LHCN-M2 (cell line): ENCODE measurements at regions not wholly inside any gene's neighbourhood (a gene's known extent, or its start where the extent isn't known, plus 50 kb on each side); places are given as distances from the start of the nearest gene placed in this dataset.
"Not testable (repeated sequence)": the region's sequence is repeated elsewhere in the genome, so short reads cannot be mapped to it uniquely, and the experiment has no call there.

Source experiments
- DNase-seq: peaks from one replicate; pipeline ENCODE4 v3.0.0-alpha.2; 2012; ENCODE audit warnings: low read depth

DNA sequence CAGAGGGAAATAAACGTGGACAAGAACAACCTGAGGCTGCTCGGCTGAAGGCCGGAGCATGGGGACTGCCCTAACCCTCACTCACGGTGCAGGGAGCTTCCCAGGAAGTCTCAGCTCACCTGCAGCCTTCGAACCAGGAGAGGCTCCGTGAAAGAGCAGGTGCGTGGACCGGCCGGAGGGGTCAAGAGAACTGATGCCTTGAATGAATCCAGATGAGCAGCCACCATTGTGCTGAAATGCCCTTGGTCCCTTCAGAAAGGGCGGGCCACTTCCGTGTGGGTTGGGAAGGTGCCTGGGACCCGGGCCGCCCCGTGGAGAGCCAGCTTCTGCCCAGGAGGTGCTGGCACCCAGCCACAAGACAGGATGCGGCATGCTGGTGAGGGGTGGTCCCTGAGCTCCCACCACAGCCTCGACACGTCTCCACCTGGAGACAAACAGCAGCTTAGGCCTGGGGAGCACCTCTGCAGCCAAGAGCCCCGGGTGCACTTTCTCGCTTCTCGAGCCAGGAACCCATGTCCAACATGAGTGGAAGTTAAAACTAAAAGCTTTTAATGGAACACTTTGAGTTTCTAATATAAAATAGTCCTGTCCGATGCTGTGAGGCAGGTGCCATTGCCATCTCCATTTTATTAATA lies 83.5 kb downstream of the TTLL2 start:
- DNase-seq: no peak

DNA sequence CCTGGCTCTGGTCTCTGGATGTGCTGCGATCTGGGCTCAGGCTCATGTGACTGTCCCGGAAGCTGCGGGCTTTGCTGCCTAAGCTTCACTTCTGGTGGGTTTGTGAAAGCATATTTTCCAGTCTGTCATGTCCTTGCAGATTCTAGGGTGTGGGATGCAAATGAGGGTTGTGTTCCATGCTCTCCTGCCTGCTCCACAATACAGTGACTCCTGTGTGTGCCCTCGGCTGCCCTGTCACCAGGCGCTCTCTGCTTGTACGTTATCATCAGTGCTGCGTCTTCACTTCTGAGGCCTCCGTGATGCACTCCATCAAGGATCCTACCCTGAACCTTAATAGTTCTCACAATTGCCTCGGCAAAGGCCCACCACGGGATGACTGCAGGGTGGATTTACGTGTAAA lies 84.2 kb downstream of the TTLL2 start:
- no peak for DNase-seq

GRCh38 chr6:167409694-167410093 lies 84.8 kb downstream of the TTLL2 start:
- no peak for DNase-seq

GRCh38 chr6:167410462-167410861 lies 85.6 kb downstream of the TTLL2 start:
- DNase-seq: no peak

DNA sequence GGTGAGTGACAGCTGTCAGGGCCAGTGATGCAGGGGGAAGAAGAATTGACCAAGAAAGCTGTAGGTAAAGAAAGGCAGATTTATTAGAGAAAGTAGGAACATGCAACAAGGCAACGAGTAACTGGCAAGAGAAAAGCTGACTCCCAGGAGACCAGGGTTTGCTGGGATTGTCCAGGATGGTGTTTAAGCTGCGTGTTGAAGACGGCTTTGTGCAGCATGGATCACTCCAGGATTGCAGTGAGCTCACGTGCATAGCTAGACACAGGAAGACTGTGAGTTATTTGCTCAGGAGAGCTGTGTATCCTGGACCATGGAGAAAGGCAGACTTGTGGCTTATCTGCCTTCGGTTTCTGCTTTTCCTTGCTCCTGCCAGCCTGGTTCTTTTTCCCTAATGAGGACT lies 87.6 kb downstream of the TTLL2 start:
- no peak for DNase-seq

DNA sequence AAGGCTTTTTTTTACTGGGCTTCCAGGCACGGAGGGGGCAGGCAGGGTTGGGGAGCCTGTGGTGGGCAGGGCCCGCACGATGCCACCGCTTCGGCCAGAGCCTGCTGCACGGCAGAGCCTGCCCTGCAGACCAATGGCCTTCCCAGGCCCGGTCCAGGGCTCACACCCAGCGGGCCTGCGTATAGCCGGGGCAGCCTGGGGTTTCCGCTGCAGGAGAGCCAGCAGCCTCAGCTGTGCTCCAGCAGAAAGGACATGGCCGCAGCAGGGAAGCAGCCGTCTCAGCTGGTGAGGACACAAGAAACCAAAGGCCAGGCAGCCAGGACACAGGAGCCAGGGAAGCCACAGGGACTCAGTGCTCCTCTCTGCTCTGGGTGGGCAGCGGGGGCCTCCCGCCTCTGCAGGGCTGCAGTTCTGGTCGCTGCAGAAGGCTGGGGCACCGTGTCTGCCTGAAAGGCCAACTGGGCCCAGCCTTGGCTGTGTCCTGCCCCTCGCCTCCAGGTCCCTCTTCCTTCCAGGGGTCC lies 90.6 kb downstream of the TTLL2 start:
- DNase-seq: no peak

DNA sequence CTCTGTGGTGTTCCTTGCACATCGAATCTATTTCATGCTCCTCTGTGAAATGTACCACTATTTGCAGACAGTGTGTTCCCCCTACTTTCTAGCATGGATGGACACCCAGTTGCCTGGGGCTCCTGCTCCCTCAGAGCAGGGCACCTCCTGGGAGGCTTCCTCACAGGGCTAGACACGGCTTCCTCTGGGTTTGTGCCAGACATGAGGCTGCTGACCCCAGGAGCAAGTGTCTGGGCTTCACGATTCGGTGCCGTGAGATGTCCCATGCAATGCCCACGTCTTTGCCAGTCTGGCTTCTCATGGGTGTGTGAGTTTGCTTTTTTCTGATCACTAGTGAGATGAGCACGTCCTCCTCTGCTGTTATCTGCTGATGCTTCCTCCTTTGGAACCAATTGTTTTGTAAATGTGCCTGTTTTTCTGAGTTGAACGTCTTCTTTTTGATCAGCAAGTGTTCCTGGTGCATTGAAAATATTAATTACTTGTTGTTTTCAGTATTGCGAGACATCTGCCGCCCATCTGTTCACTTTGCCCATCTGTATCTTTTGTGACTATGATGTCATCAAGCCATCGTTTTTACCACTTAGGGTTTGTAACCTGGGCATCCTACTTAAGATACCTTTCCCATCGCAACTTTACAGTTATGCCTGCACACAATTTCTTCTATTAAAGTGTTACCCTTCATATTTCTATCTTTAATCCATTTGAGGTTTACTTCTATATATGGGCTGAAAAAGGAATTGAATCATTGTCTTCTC lies 92.0 kb downstream of the TTLL2 start:
- no peak for DNase-seq

GRCh38 chr6:167420177-167420576 lies 95.3 kb downstream of the TTLL2 start:
- DNase-seq: no peak

DNA sequence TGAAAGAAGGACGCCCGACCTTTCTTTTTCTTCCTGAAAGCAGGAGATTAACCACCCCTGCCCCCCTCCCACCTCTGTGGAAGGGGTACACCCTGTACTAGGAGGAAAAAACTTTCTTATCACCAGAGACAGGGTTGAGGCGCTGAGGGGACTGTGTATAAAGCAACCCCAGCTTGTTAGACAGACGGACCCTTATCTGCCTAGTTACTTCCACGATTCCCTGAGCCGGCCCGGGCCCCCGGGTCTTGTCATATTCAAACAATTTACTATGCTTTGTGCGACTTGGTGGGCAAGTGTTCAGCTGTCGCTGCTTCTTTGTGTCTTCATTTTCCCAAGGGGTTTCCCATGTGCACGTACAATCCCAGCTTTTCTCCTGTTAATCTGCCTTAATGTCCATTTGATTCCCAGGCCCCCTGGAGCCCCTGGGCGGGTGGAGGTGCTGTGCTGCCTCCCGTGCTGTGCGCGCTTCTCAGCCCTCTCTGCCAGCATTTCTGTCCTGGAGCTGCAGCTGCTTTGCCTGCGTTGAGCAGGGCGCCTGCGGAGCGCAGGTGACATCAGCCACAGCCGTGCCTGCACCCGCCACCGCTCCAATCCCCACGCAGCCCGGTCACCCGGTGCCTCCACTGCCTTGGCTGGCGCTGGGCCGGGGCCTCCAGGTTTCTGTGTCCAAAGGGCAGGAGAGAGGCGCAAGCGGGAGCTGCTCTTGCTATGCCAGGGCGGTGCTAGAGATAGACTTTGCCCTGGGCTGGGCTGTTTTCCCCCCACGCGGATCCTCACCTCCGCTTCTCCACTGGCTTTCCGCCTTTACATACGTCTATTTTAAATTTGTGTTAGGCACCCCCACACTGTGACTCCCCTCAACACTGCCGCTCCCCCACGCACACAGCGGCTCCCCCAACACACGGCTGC lies 96.2 kb downstream of the TTLL2 start:
- no peak for DNase-seq

DNA sequence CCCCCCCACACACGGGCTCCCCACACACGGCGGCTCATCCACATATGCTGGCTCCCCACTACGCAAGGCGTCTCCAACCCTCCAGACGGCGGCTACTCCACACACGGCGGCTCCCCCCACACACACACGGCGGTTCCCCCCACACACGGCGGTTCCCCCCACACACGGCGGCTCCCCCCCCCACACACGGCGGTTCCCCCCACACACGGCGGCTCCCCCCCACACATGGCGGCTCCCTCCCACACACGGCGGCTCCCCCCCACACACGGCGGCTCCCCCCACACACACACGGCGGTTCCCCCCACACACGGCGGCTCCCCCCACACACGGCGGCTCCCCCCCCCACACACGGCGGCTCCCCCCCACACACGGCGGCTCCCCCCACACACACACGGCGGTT lies 97.1 kb downstream of the TTLL2 start:
- DNase-seq: not testable (repeated sequence)

- no peak for DNase-seq
These were observed 98.0 kb downstream of the TTLL2 start for GRCh38 chr6:167422934-167423333.

GRCh38 chr6:167424060-167424673 lies 99.3 kb downstream of the TTLL2 start:
- DNase-seq: no peak

DNA sequence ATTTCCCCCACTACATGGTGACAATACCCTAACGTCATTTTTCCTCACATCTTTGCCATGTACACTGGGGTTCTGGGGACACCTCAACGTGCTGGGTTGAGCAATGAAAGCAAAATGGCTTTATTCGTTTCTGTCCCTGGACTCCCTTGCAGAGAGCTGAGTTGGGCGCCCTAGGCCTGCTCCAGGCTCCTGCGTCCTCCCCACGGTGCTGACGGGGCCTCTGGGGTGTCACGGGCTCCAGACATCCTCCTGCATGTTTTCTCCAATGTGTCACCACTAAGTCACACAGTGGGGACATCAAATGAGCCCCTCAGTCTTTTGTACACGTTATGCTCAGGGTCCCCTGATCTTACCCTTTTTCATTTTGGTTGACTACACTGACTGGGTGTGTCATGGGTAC lies 99.8 kb downstream of the TTLL2 start:
- no peak for DNase-seq

DNA sequence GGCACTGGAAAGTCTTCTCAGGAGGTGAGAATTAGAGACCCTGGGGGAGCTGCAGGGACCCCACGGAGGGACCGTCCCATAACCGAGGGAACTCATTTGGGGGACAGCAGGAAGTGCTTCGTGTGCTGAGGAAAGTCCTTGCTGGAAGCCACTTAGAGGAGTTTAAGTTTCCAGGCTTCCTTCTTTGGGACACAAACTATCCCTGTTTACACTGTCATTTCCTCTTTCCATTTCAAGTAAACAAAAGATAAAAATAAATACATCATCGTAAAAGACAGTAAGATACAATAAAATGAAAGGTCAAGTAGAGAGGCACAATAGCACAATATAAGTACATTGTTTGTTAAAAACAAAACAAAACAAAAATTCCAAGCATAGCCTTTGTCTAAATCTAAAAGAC lies 101.2 kb downstream of the TTLL2 start:
- DNase-seq: no peak

DNA sequence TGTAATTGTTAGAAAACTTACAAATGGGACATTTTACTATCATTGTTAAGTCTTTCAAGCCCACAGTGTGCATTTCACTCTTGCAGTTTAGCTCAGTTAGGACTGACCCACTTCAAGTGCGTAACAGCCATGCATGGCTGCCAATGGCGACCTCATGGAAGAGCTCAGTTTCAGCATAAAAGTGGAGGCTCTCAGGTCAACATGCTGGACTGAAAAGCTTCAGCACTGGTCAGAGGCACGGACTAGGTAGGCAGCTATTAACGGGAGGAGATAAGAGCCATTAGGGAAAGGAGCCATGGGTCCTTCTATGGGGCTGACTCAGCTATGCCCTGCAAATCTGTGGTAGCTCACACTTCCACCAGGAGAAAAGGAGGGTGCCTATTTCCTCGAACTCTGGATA lies 101.8 kb downstream of the TTLL2 start:
- DNase-seq: no peak

- no peak for DNase-seq
These were observed 103.9 kb downstream of the TTLL2 start for GRCh38 chr6:167428664-167429333.

- DNase-seq: no peak
These were observed 104.5 kb downstream of the TTLL2 start for GRCh38 chr6:167429353-167429752.

DNA sequence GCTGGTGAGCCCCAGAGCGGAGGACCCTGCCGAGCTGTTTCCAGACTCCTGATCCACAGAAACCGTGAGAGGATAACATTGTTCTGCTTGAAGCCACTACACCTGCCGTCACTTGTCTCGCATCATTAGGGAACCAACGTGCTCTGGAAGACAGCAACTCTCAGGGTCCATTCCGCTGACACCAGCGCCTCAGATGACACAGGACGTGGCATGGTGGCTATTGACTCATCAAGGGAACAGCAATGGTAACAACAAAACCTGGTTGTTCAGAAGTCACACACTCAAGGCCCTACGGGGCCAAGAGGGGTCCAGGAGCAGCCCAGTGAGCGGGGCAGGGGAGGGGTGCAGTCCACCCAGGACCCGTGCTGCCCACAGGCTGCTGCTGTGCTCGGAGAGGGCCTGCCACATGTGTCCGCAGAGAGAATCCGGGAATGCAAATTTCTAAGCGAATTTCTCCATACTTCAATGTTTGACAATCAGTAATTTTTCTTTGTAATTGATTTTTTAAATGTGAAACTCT lies 110.4 kb downstream of the TTLL2 start:
- DNase-seq: no peak

GRCh38 chr6:167437888-167438484 lies 113.1 kb downstream of the TTLL2 start:
- DNase-seq: no peak

DNA sequence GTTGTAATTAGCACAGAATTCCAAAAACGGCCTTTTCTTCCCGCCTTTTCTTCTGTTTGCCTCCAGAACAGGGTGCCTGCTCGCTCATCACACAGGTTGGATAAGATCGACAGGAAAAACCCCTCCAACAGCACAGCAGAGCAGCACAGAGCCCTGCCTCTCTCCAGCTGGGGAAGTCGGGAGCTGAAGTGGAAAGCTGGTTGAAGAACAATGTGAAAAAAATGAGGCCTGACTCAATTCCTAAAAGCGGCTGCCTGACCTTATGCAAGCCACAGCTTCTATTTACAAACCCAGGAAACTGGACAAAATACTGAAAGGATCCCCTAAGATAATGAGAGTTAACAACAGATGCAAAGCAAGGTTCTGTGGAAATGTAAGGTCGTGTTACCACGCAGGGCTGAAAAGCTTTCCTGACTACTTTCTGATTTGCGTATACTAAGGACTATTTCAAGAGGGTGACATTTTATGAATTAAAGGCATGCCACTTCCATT lies 116.9 kb downstream of the TTLL2 start:
- DNase-seq: no peak
